Left lobe of liver (tissue), 2 donors: ENCODE measurements at regions not wholly inside any gene's neighbourhood (a gene's known extent, or its start where the extent isn't known, plus 50 kb on each side); places are given as distances from the start of the nearest gene placed in this dataset.

Experiments
- ATAC-seq: fragments of 200-7000 bp; cut with Tn5 transposase; one replicate; pipeline ENCODE4 v1.9.1; 2020; ENCODE audit warnings: mild to moderate bottlenecking, moderate library complexity
- DNase-seq: peaks from one replicate; pipeline ENCODE4 v3.0.0-alpha.2; 2020; ENCODE audit warnings: low spot score
- donor health status: DM: no; HTN: no; CAD: no; lungs with moderate emphysema.
- donor health status: DM: no; HTN: yes; CAD: no.

- DNase-seq = no peak
Measured at GRCh38 chr4:11002961-11003360, 318.4 kb upstream of the CLNK start.

GRCh38 chr4:10998846-10999245, 314.3 kb upstream of the CLNK start:
- ATAC-seq = no peak
- no peak for DNase-seq

More at GRCh38 chr4:11002961-11003360, 318.4 kb upstream of the CLNK start:
- no peak for ATAC-seq

- ATAC-seq = no peak
- DNase-seq = no peak
Measured at GRCh38 chr4:10984815-10985214, 300.2 kb upstream of the CLNK start.

- ATAC-seq (no peak), DNase-seq (no peak)
Measured at GRCh38 chr4:10983885-10984640, 299.5 kb upstream of the CLNK start.

- ATAC-seq = no peak
- DNase-seq = no peak
Measured at GRCh38 chr4:10983268-10983667, 298.7 kb upstream of the CLNK start.

- ATAC-seq (no peak), DNase-seq (no peak)
Measured at GRCh38 chr4:10982305-10982704, 297.7 kb upstream of the CLNK start.

GRCh38 chr4:10981576-10981975, 297.0 kb upstream of the CLNK start:
- DNase-seq (no peak), ATAC-seq (no peak)

- no peak for DNase-seq
- ATAC-seq = no peak
Measured at GRCh38 chr4:10981096-10981495, 296.5 kb upstream of the CLNK start.

- DNase-seq (no peak), ATAC-seq (no peak)
Measured at GRCh38 chr4:10979032-10979431, 294.5 kb upstream of the CLNK start.

- ATAC-seq (no peak), DNase-seq (no peak)
Measured at GRCh38 chr4:10977534-10977933, 293.0 kb upstream of the CLNK start.

GRCh38 chr4:10974371-10974770, 289.8 kb upstream of the CLNK start:
- no peak for ATAC-seq

GRCh38 chr4:10973686-10974085, 289.1 kb upstream of the CLNK start:
- ATAC-seq = no peak
- no peak for DNase-seq

More at GRCh38 chr4:10974371-10974770, 289.8 kb upstream of the CLNK start:
- no peak for DNase-seq

GRCh38 chr4:10971800-10972401, 287.3 kb upstream of the CLNK start:
- ATAC-seq = no peak
- DNase-seq = no peak

GRCh38 chr4:10965196-10965595, 280.6 kb upstream of the CLNK start:
- no peak for ATAC-seq
- no peak for DNase-seq

- ATAC-seq = no peak
Measured at GRCh38 chr4:10963958-10964703, 279.6 kb upstream of the CLNK start.

GRCh38 chr4:10963241-10963640, 278.7 kb upstream of the CLNK start:
- no peak for DNase-seq
- no peak for ATAC-seq

More at GRCh38 chr4:10963958-10964703, 279.6 kb upstream of the CLNK start:
- no peak for DNase-seq

- DNase-seq (no peak), ATAC-seq (no peak)
Measured at GRCh38 chr4:10962246-10962645, 277.7 kb upstream of the CLNK start.

GRCh38 chr4:10960389-10960788, 275.8 kb upstream of the CLNK start:
- no peak for DNase-seq

GRCh38 chr4:10959586-10959985, 275.0 kb upstream of the CLNK start:
- DNase-seq (no peak), ATAC-seq (no peak)

More at GRCh38 chr4:10960389-10960788, 275.8 kb upstream of the CLNK start:
- no peak for ATAC-seq

GRCh38 chr4:10958226-10958856, 273.8 kb upstream of the CLNK start:
- no peak for DNase-seq
- no peak for ATAC-seq

- no peak for DNase-seq
- no peak for ATAC-seq
Measured at GRCh38 chr4:10951306-10951705, 266.7 kb upstream of the CLNK start.
